ENCODE measurements at regions not wholly inside any gene's neighbourhood (a gene's known extent, or its start where the extent isn't known, plus 50 kb on each side); places are given as distances from the start of the nearest gene placed in this dataset.

DNA sequence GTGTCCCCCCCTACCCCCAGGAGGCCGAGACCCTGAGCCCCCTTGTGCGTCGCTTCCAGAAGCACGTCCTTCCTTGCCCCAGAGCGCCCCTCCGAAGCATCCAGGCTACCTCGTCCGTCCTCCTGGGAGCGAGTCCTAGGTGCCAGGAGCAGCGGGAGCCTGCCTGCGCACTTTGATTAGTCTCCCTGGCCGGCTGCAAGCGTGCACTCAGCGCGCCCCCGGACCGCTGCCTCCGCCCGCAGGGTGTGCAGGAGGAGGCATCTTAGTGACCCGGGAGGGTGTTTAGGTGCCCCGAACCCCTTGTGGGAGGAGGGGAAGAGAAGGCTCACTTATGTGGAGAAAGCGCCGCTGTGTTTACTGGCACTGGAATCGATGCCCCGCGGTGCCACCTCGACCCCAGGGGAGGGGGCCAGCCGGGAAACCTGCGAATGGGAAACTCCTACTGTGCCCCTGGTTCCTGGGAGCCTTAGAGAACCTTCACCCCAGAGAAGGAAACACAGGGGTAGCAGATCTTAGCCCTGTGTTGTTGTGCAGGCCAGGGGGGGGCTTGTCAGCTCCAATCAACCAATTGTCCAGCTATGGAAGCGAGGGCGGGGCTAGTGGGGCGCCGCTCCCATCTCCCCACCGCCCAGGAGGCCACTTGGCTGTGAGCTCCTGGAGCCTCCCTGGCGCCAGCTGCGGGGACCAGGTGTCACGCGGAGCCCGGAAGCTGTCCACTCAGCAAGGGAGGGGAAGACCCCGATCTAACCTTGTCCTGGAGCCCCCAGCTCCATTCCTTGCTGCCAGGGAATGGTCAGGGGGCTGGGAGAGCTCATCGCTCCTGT lies 922.8 kb upstream of the EEF2KMT start:
- DNase-seq: no peak

- DNase-seq: no peak
Observed at GRCh38 chr16:6019490-6019991, 921.9 kb upstream of the EEF2KMT start.

- DNase-seq: no peak
Observed at GRCh38 chr16:6018848-6019489, 921.4 kb upstream of the EEF2KMT start.

- DNase-seq: no peak
Observed at GRCh38 chr16:6016530-6017184, 919.1 kb upstream of the EEF2KMT start.

DNA sequence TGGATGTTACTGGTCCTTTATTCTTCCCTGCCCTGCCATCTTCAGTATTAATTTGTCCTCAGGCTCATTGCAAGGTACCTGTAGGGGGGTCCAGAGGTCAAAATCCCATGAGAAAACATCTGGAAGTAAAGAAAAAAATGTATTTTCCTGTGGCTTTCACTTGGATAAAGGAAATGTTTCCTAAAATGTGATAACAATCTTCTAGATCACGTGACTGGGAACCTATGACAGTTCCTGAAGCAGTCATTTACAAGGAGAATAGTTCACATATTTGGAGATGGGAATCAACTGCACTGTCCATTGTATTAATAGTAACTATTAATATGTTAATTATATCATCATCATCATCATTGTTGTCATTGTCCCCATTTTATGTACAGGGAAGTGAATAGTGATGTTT lies 915.1 kb upstream of the EEF2KMT start:
- no peak for DNase-seq

GRCh38 chr16:6009151-6009550 lies 911.6 kb upstream of the EEF2KMT start:
- no peak for DNase-seq

GRCh38 chr16:6008670-6009069 lies 911.1 kb upstream of the EEF2KMT start:
- no peak for DNase-seq

DNA sequence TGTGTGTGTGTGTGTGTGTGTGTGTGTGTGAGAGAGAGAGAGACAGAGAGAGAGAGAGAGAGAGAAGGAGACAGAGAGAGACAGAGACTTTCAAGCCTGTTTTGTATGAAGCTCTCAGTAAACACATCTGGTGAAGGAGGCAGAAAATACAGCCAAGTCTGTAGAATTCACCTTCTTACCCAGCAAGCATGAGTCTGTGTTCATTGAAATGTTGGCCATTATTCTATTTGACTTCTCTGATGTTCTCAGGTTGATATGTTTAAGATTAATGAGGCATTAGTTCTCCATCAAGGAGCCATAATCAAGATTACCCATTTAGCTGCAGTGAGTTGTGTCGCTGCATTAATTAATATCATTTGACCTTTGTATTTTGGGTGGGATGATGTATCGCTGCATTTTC lies 895.8 kb upstream of the EEF2KMT start:
- no peak for DNase-seq

- no peak for DNase-seq
Observed at GRCh38 chr16:5982979-5983378, 885.4 kb upstream of the EEF2KMT start.

DNA sequence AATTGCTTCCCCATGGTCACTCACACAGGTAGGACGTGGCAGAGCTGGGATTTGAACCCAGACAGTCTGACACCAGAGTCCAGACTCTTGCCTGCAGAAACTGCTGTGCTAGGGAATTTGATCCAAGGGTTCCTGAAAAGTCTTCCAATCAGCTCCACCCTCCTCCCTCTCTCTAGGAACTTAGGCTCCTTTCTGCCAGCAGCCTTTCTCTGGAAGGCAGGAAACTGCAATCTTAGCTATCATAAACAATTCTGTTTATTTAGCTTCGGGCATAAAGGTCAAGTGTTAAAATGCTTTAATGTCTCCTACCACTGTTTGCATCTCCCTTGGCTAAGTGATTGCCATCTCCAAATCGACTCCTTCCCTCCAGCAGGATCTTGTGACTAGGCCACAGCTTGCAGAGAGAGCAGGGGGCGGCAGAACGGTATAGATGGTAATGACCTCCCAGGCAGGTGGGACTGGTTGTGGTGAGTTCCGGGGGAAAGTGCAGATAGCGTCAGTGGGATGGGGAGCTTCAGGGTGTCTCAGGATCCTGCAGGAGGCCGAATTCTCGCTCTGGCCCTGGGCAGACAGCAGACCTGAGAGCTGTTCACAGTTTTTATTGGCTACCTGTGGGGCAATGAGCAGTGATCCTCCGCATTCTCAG lies 882.4 kb upstream of the EEF2KMT start:
- no peak for DNase-seq

DNA sequence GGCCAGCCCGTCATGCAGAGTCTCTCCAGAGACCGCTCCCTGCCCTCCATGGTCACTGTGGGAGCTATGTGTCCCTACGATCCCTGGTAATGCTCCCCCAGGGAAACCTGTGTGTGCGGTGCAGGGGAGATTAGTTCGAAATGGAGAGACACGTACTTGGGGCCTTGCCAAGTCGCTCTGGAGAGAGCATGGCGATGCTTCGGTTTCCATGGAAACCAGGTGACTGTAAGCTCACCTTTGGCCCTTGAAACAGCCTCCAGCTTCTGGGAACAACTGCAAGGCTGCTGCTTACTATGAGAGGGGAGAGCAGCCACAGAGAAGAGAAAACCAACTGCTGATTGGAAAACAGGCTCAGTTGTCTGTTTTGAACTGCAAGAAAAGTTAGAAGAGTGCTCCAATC lies 879.7 kb upstream of the EEF2KMT start:
- DNase-seq: no peak

DNA sequence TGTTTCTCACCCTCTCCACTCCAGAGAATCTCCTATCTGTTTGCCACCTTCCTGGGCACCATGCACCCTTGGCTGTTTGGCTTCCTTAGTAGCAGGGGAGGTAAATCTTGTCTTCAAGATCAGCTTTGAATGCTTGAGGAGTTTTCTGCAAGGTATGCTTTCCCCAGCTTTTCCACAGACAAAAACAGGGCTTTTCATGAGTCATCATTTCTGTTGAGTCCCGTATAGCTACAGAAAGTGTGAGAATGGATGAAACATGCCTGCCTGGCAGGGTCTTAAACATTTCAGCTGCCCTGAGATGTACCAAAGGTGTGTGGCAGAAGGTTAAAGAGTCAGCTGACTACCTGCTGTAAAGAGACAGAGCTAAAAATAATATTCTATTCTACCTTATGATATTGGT lies 875.2 kb upstream of the EEF2KMT start:
- no peak for DNase-seq

GRCh38 chr16:5971924-5972323 lies 874.3 kb upstream of the EEF2KMT start:
- no peak for DNase-seq

- no peak for DNase-seq
Observed at GRCh38 chr16:5971106-5971505, 873.5 kb upstream of the EEF2KMT start.

DNA sequence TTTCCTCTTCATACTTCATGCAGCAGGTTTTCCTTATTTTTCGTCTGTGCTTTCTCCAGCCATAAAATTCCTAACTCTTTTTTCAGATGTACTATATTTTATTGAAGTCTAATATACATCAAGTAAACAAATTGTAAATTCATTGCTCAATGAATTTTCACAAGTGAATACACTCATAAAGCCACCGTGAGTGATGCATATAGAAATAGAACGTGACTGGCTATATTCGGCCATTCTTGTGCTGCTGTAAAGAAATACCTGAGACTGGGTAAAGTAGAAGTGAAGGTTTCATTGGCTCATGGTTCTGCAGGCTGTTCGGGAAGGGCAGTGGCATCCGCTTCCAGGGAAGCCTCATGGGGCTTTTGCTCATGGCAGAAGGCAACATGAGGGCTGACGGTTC lies 868.4 kb upstream of the EEF2KMT start:
- DNase-seq: no peak

DNA sequence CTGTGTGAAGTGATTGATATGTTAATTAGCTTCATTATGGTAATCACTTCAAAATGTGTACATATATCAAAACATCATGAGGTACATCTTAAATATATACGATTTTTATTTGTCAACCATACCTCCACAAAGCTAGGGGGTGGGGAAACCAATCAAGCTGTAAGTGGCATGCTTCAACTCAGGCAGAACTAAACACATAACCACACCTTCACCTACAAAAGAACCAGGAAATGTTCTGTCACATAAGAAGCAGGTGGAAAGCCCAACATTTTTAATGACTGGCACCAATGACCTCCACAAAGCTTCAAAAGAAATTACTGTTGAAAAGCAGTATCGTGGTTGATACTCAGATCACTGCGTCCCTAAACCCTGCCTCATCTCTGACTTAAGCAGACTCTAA lies 867.7 kb upstream of the EEF2KMT start:
- no peak for DNase-seq

DNA sequence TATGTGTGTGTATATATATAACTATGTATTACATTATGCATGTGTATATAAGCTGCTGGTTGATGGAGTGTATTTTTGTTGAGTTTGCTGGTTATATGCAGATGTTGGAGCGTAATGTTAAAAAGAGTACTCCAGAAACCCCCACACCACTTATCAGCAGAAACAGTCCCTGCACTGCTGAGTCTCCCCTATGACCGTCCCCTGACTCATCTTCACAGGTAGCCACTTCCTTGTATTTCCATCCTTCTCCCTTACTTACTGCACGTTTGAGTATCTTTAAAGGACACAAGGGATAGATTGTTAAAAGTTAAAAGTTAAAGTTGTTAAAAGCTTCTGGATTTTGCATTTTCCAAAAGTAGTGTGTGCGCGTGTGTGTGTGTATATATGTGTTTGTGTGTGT lies 853.9 kb upstream of the EEF2KMT start:
- no peak for DNase-seq

- DNase-seq: no peak
Observed at GRCh38 chr16:5944971-5945370, 847.4 kb upstream of the EEF2KMT start.

- DNase-seq: no peak
Observed at GRCh38 chr16:5938607-5939006, 841.0 kb upstream of the EEF2KMT start.

GRCh38 chr16:5932906-5933305 lies 835.3 kb upstream of the EEF2KMT start:
- DNase-seq: no peak

GRCh38 chr16:5928476-5929065 lies 831.0 kb upstream of the EEF2KMT start:
- DNase-seq: no peak

DNA sequence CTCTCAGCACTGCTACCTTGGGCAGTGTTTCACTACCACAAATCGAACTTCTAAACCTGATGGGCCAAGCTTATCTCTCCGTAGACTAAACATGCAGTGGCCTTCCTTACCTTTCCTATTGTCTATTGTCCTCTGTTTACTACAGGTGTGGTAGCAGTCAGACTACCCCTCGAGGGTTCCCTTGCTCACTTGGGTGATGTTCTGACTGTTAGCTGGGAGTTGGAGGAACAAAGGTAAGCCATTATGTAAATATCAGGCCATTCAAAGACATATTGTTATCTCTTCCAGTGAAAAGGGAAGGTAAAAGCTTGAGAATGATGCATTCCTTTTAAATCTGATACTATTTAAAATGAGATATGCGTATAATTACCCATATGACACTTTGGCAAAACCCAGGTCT lies 828.3 kb upstream of the EEF2KMT start:
- no peak for DNase-seq

GRCh38 chr16:5922686-5923085 lies 825.1 kb upstream of the EEF2KMT start:
- DNase-seq: no peak
